ENCODE measurements at regions not wholly inside any gene's neighbourhood (a gene's known extent, or its start where the extent isn't known, plus 50 kb on each side); places are given as distances from the start of the nearest gene placed in this dataset.

GRCh38 chr2:65845442-65846182, 413.2 kb upstream of the SPRED2 start:
- no peak for DNase-seq (ENCODE audit: low spot score in 2 of 2)
- Histone ChIP-seq H3K36me3 (no peaks in the 10 kb centered on the region), H3K27me3 (no peaks in the 10 kb centered on the region), H3K4me1 (no peaks in the 10 kb centered on the region), H3K4me3 (no peak overlapping the region), H3K27ac (no peak overlapping the region), H3K9me3 (no peaks in the 10 kb centered on the region)
- TF ChIP-seq CTCF (IDR thresholded peaks at IDR 0.05): no peak
- intact Hi-C loops (cut with DNase I): no loop called here

- Histone ChIP-seq H3K4me1 (no peaks in the 10 kb centered on the region), H3K9me3 (no peaks in the 10 kb centered on the region), H3K27ac (no peak overlapping the region), H3K4me3 (no peak overlapping the region), H3K36me3 (no peaks in the 10 kb centered on the region), H3K27me3 (no peaks in the 10 kb centered on the region)
- DNase-seq (ENCODE audit: low spot score in 2 of 2): no peak
- intact Hi-C loops (cut with DNase I): no loop called here
- TF ChIP-seq CTCF (IDR thresholded peaks at IDR 0.05): no peak
Observed at GRCh38 chr2:65842104-65842503, 409.7 kb upstream of the SPRED2 start.

- no peak for DNase-seq (ENCODE audit: low spot score in 2 of 2)
- Histone ChIP-seq H3K9me3 (no peaks in the 10 kb centered on the region), H3K27ac (no peak overlapping the region), H3K27me3 (no peaks in the 10 kb centered on the region), H3K4me3 (no peak overlapping the region), H3K4me1 (no peaks in the 10 kb centered on the region), H3K36me3 (no peaks in the 10 kb centered on the region)
- intact Hi-C loops (cut with DNase I): no loop called here
- no peak for TF ChIP-seq CTCF (IDR thresholded peaks at IDR 0.05)
Observed at GRCh38 chr2:65835975-65836549, 403.7 kb upstream of the SPRED2 start.

GRCh38 chr2:65834771-65835475, 402.5 kb upstream of the SPRED2 start:
- Histone ChIP-seq H3K27me3 (no peaks in the 10 kb centered on the region), H3K36me3 (no peaks in the 10 kb centered on the region), H3K4me1 (no peaks in the 10 kb centered on the region), H3K9me3 (no peaks in the 10 kb centered on the region), H3K27ac (no peak overlapping the region), H3K4me3 (no peak overlapping the region)
- no peak for DNase-seq (ENCODE audit: low spot score in 2 of 2)
- TF ChIP-seq CTCF (IDR thresholded peaks at IDR 0.05): no peak
- intact Hi-C loops (cut with DNase I): no loop called here

- H3K36me3 ChIP-seq: no peaks in the 10 kb centered on the region
- H3K27me3 ChIP-seq: no peaks in the 10 kb centered on the region
- no peak for TF ChIP-seq CTCF (IDR thresholded peaks at IDR 0.05)
- DNase-seq (ENCODE audit: low spot score in 2 of 2): no peak
- H3K4me1 ChIP-seq: no peaks in the 10 kb centered on the region
- intact Hi-C loops (cut with DNase I): no loop called here
- H3K4me3 ChIP-seq: no peak overlapping the region
- H3K9me3 ChIP-seq: no peaks in the 10 kb centered on the region
- H3K27ac ChIP-seq: no peak overlapping the region
Observed at GRCh38 chr2:65834062-65834461, 401.7 kb upstream of the SPRED2 start.

Measured in ascending aorta (tissue), 2 donors.